Ascending aorta (tissue), 2 donors: ENCODE measurements at regions not wholly inside any gene's neighbourhood (a gene's known extent, or its start where the extent isn't known, plus 50 kb on each side); places are given as distances from the start of the nearest gene placed in this dataset.

Experiments
- DNase-seq, 2 donors: peaks; one replicate each; pipeline ENCODE4 v3.0.0-alpha.2; 2019; ENCODE audit warnings: low spot score in 2 of 2
- H3K27ac ChIP-seq, 2 donors: fragments of 200-600 bp; sonication (generic); one replicate each; pipeline ENCODE4 v1.5.1; 2016 to 2017; ENCODE audit warnings: mild to moderate bottlenecking in 1 of 2
- H3K27me3 ChIP-seq: fragments of 200-600 bp; sonication (generic); one replicate; pipeline ENCODE4 v1.5.1; 2017
- H3K36me3 ChIP-seq, 2 donors: fragments of 200-600 bp; sonication (generic); one replicate each; pipeline ENCODE4 v1.5.1; 2016
- H3K4me1 ChIP-seq, 2 donors: fragments of 200-600 bp; sonication (generic); one replicate each; pipeline ENCODE4 v1.5.1; 2016 to 2017; ENCODE audit warnings: mild to moderate bottlenecking in 1 of 2
- H3K4me3 ChIP-seq, 2 donors: fragments of 200-600 bp; sonication (generic); one replicate each; pipeline ENCODE4 v1.5.1; 2016 to 2017; ENCODE audit warnings: mild to moderate bottlenecking in 1 of 2
- H3K9me3 ChIP-seq, 2 donors: fragments of 200-600 bp; sonication (generic); one replicate each; pipeline ENCODE4 v1.5.1; 2016
- CTCF ChIP-seq, 3 experiments: fragments of 200-600 bp in 2 of 3; fragments of 450-650 bp in 1 of 3; sonication (generic) in 2 of 3; IDR thresholded peaks; one replicate each; pipeline ENCODE4 v1.5.1; 2016 to 2019; ENCODE audit warnings: antibody characterized with exemption in 3 of 3, mild to moderate bottlenecking in 1 of 3, moderate library complexity in 1 of 3
- intact Hi-C: fragments of 100-400 bp; cut with DNase I; formaldehyde crosslinking; loops from one replicate; pipeline ENCODE4 v1.15.1; 2023

- Histone ChIP-seq H3K4me3 (no peak overlapping the region), H3K36me3 (no peaks in the 10 kb centered on the region)
- TF ChIP-seq CTCF (IDR thresholded peaks at IDR 0.05), result no peak
These were observed 135.6 kb upstream of the PRMT8 start for GRCh38 chr12:3355378-3355900.

GRCh38 chr12:3357950-3358525 is 133.0 kb upstream of the PRMT8 start:
- Histone ChIP-seq H3K4me1 (no peaks in the 10 kb centered on the region), H3K27ac (no peak overlapping the region), H3K27me3 (no peaks in the 10 kb centered on the region), H3K9me3 (no peaks in the 10 kb centered on the region), H3K4me3 (no peak overlapping the region), H3K36me3 (no peaks in the 10 kb centered on the region)
- intact Hi-C loops, result no loop called here
- no peak for DNase-seq
- TF ChIP-seq CTCF (IDR thresholded peaks at IDR 0.05), result no peak

More at GRCh38 chr12:3355378-3355900, 135.6 kb upstream of the PRMT8 start:
- Histone ChIP-seq H3K9me3 (no peaks in the 10 kb centered on the region), H3K27ac (no peak overlapping the region), H3K27me3 (no peaks in the 10 kb centered on the region), H3K4me1 (no peaks in the 10 kb centered on the region)
- DNase-seq, result no peak
- intact Hi-C loops, result no loop called here

- Histone ChIP-seq H3K4me3 (no peak overlapping the region), H3K27me3 (no peaks in the 10 kb centered on the region), H3K9me3 (no peaks in the 10 kb centered on the region), H3K4me1 (no peaks in the 10 kb centered on the region), H3K27ac (no peak overlapping the region), H3K36me3 (no peaks in the 10 kb centered on the region)
- no peak for DNase-seq
- intact Hi-C loops, result no loop called here
- TF ChIP-seq CTCF (IDR thresholded peaks at IDR 0.05), result no peak
These were observed 131.5 kb upstream of the PRMT8 start for GRCh38 chr12:3359478-3359877.

GRCh38 chr12:3361146-3361545 is 129.9 kb upstream of the PRMT8 start:
- no peaks in the 10 kb centered on the region for H3K36me3 ChIP-seq
- H3K27me3 ChIP-seq, result no peaks in the 10 kb centered on the region
- intact Hi-C loops, result no loop called here
- no peak overlapping the region for H3K4me3 ChIP-seq
- H3K4me1 ChIP-seq, result no peaks in the 10 kb centered on the region
- no peak overlapping the region for H3K27ac ChIP-seq
- peak in 1 of 2 donors; percentile 56 for DNase-seq
- no peak for TF ChIP-seq CTCF (IDR thresholded peaks at IDR 0.05)
- H3K9me3 ChIP-seq, result no peaks in the 10 kb centered on the region

GRCh38 chr12:3362737-3363136 is 128.3 kb upstream of the PRMT8 start:
- no peaks in the 10 kb centered on the region for H3K27me3 ChIP-seq
- no peak overlapping the region for H3K4me3 ChIP-seq
- peak in 1 of 2 donors; percentile 30 for DNase-seq
- intact Hi-C loops, result no loop called here
- no peaks in the 10 kb centered on the region for H3K4me1 ChIP-seq
- no peak for TF ChIP-seq CTCF (IDR thresholded peaks at IDR 0.05)
- H3K9me3 ChIP-seq, result no peaks in the 10 kb centered on the region
- H3K27ac ChIP-seq, result no peak overlapping the region
- H3K36me3 ChIP-seq, result no peaks in the 10 kb centered on the region

GRCh38 chr12:3363608-3364007 is 127.4 kb upstream of the PRMT8 start:
- Histone ChIP-seq H3K9me3 (no peaks in the 10 kb centered on the region), H3K4me1 (no peaks in the 10 kb centered on the region), H3K27ac (no peak overlapping the region), H3K4me3 (no peak overlapping the region), H3K36me3 (no peaks in the 10 kb centered on the region), H3K27me3 (no peaks in the 10 kb centered on the region)
- DNase-seq, result peak in 1 of 2 donors; percentile 65
- intact Hi-C loops, result no loop called here
- TF ChIP-seq CTCF (IDR thresholded peaks at IDR 0.05), result no peak
